ENCODE measurements at regions not wholly inside any gene's neighbourhood (a gene's known extent, or its start where the extent isn't known, plus 50 kb on each side); places are given as distances from the start of the nearest gene placed in this dataset.

DNA sequence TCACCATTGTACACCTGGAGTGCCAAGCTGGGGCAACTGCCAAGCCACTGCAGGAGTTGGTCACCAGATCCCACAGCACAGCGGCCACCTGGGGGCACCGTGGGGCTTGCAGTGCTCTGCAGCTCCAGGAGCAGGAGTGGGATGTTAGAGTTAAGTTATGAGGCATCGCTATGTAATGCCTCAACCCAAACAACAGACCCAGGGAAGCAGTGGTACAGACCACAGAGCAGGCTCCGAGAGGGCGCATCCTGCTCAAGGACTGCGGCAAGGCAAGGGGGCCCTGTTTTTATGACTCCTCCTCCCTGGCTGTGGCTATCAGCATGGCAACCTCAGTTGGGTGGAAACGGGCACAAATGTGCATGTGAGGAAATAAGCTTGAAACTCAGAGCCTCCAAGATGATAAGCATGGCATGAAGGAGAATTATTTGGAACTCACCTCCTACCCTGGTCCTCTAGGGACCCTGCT, 63.1 kb downstream of the ARL6IP4 start:
- Mint-ChIP-seq H3K4me1 (ENCODE audit: low read depth) (peaks cover 44% of the 10 kb centered on the region), H3K36me3 (ENCODE audit: low read depth) (no peaks in the 10 kb centered on the region), H3K4me3 (no peak overlapping the region), H3K27me3 (ENCODE audit: low read depth) (no peaks in the 10 kb centered on the region), H3K9me3 (no peaks in the 10 kb centered on the region), H3K27ac (peak overlapping the region; percentile 3)
- CTCF ChIA-PET = interaction anchor here (0.6 to 5.5 kb wide), 26 partner anchors 8 to 321 kb away, joined by 3 to 53 read pairs (median 3); partner anchors contain the start of genes MPHOSPH9, MTRFR and PITPNM2
- DNase-seq = peak; percentile 86
- intact Hi-C loops (cut with micrococcal nuclease) = loop anchor here (1.0 to 5.0 kb wide), 7 partner anchors 33 to 322 kb away; partner anchors contain the start of genes MPHOSPH9, MTRFR and PITPNM2

DNA sequence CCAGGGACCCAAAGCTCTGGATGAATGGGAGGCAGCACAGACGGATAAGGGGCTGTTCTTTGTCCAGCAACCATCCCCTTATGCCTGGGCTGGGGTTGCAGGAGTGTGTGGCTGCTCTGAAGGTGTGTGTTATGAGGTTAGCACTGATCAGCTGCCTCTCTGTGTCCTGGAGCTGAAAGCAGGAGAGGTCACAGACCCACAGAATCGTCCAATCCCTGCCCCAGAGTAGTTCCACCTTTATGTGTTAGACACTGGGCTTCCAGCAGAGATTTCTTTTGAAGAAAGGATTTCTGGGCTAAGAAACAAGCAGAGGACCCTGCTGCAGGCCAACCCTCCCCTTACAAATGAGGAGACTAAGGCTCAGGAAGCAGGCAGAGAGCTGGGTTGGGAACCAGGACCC, 62.4 kb downstream of the ARL6IP4 start:
- H3K4me1 Mint-ChIP-seq (ENCODE audit: low read depth) = peaks cover 38% of the 10 kb centered on the region
- intact Hi-C loops (cut with micrococcal nuclease) = loop anchor here (1.0 to 5.0 kb wide), 7 partner anchors 33 to 322 kb away; partner anchors contain the start of genes MPHOSPH9, MTRFR and PITPNM2
- H3K4me3 Mint-ChIP-seq = no peak overlapping the region
- CTCF ChIA-PET = interaction anchor here (0.7 to 5.5 kb wide), 18 partner anchors 10 to 322 kb away, joined by 3 to 53 read pairs (median 4); partner anchors contain the start of genes MPHOSPH9, MTRFR and PITPNM2
- no peaks in the 10 kb centered on the region for H3K9me3 Mint-ChIP-seq
- no peaks in the 10 kb centered on the region for H3K36me3 Mint-ChIP-seq (ENCODE audit: low read depth)
- H3K27me3 Mint-ChIP-seq (ENCODE audit: low read depth) = no peaks in the 10 kb centered on the region
- DNase-seq = no peak
- no peak overlapping the region for H3K27ac Mint-ChIP-seq

DNA sequence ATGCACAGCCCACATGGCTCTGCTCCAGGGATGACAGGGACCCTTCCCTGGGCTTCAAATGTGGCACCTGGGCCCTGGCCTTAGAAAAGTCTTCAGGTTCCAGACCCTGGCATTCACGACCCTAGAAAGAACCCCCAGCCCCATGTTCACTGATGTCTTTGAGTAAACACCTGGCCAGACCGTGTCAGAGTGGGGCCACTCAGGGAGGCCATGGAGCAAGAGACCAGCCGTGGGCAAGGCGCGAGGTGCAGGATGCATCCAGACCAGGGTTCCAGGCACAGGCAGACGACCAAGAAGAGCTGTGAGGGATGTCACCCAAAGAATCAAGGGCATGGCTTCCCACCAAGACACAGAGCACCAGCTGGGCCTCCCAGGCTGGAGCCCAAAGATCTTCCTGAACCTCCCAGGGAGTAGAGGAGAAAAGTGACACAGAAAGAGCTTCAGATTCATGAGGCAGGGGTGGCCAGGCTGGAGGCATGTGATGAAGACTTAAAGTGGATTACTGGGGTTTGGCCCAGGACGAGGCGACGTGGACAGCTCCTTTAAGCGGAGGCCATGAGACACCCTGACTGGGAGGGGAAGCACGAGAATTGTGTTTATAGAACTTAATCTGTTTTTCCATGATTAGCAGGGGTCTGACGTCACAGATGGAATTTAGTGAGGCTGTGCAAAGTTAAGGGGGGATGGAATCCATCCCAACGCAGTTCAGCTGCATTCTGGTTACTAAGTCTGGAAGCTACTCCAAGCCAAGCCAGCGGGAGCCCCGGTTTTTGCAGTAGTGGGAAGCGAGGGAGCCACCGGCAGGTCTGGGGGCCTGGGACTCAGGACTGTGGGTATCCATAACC, 61.6 kb downstream of the ARL6IP4 start:
- no peaks in the 10 kb centered on the region for H3K27me3 Mint-ChIP-seq (ENCODE audit: low read depth)
- H3K27ac Mint-ChIP-seq = no peak overlapping the region
- intact Hi-C loops (cut with micrococcal nuclease) = loop anchor here (2.0 to 5.0 kb wide), 2 partner anchors 90 to 191 kb away; partner anchors contain the start of genes MPHOSPH9 and MTRFR
- DNase-seq = no peak
- H3K4me3 Mint-ChIP-seq = no peak overlapping the region
- CTCF ChIA-PET = interaction anchor here (1.1 to 5.5 kb wide), 9 partner anchors 10 to 196 kb away, joined by 3 to 53 read pairs (median 4); partner anchors contain the start of gene PITPNM2
- H3K4me1 Mint-ChIP-seq (ENCODE audit: low read depth) = peaks cover 30% of the 10 kb centered on the region
- no peaks in the 10 kb centered on the region for H3K36me3 Mint-ChIP-seq (ENCODE audit: low read depth)
- H3K9me3 Mint-ChIP-seq = no peaks in the 10 kb centered on the region

DNA sequence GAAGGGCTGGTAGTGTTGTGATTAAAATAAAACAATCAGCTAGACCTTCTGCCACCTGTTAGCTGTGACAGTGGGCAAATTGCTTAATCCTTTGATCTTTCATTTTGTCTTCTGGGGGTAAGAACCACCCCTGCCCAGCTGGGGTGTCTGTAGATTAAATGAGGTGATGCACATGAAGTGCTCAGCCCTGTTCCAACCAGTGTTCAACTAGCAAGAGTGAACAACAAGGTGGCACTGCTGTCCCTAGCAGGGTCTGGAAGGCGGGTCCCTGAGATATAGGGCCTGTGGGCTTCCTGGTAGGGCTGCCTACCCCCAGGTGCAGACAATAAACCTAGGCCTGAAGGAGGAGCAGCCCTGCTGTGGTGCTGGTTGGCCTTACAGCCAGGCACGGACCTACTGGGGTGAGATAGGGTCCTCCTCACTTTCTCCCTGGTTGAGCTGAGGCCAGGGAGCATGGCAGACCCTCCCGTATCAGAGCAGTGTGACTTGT, 60.6 kb downstream of the ARL6IP4 start:
- Mint-ChIP-seq H3K4me3 (no peak overlapping the region), H3K27ac (no peak overlapping the region), H3K27me3 (ENCODE audit: low read depth) (no peaks in the 10 kb centered on the region), H3K36me3 (ENCODE audit: low read depth) (no peaks in the 10 kb centered on the region), H3K9me3 (no peaks in the 10 kb centered on the region), H3K4me1 (ENCODE audit: low read depth) (peaks cover 23% of the 10 kb centered on the region)
- intact Hi-C loops (cut with micrococcal nuclease) = loop anchor here (5.0 kb wide), 1 partner anchor 91 kb away; no protein-coding TSS in a partner anchor
- CTCF ChIA-PET = interaction anchor here (3.6 kb wide), 1 partner anchor 9 kb away, joined by 13 read pairs; no protein-coding TSS in a partner anchor
- no peak for DNase-seq

DNA sequence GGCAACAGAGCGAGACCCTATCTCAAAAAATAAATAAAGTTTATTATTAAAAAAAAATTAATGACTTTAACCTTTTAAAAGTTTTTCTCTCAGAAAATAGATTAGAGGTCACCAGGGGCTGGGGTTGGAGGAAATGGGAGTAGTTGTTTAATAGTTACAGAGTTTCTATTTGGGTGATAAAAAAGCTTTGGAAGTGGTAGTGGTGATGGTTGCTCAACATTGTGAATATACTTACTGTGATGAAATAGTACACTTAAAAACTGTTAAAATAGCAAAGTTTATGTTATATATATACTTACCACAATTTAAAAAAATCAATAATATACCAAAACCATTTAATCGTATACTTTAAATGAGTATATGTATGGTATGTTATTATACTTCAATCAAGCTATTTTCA, 59.6 kb downstream of the ARL6IP4 start:
- Mint-ChIP-seq H3K4me3 (no peak overlapping the region), H3K36me3 (ENCODE audit: low read depth) (no peaks in the 10 kb centered on the region), H3K27me3 (ENCODE audit: low read depth) (no peaks in the 10 kb centered on the region), H3K27ac (no peak overlapping the region), H3K4me1 (ENCODE audit: low read depth) (peaks cover 21% of the 10 kb centered on the region), H3K9me3 (no peaks in the 10 kb centered on the region)
- intact Hi-C loops (cut with micrococcal nuclease) = loop anchor here (5.0 kb wide), 1 partner anchor 92 kb away; no protein-coding TSS in a partner anchor
- CTCF ChIA-PET = interaction anchor here (0.6 to 0.7 kb wide), 2 partner anchors 22 to 204 kb away, joined by 3 read pairs; no protein-coding TSS in a partner anchor
- DNase-seq = no peak

DNA sequence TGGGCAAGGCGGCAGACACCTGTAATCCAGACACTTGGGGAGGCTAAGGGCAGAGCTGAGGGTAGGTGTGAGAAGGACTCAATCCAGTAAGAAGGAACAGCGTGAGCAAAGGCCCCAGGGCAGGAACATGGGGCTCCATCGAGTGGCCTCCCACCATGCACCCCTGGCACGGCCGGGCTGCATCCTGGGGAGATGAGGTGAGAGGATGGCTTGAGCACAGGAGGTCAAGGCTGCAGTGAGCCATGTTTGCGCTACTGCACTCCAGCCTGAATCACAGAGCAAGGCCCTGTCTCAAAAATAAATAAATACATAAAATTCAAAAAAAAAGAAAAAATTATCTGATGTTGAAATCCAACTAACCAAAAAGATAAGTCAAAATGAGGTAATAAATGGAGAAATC, 58.5 kb downstream of the ARL6IP4 start:
- peaks cover 22% of the 10 kb centered on the region for H3K4me1 Mint-ChIP-seq (ENCODE audit: low read depth)

DNA sequence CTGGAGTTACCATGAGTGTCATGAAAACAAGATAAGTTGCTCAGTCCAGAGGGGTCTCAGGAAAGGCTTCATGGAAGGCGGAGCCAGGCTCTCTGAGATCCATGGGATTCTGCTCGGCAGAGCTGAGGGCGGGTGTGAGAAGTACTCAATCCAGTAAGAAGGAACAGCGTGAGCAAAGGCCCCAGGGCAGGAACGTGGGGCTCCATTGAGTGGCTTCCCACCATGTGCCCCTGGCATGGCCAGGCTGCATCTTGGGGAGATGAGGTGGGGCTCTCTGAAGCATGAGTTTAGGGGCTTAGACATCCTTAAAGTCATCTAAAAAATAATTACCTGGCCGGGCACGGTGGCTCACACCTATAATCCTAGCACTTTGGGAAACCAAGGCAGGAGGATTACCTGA, 58.0 kb downstream of the ARL6IP4 start:
- Mint-ChIP-seq H3K36me3 (ENCODE audit: low read depth) (peaks cover 3% of the 10 kb centered on the region), H3K9me3 (no peaks in the 10 kb centered on the region), H3K27ac (no peak overlapping the region), H3K27me3 (ENCODE audit: low read depth) (no peaks in the 10 kb centered on the region), H3K4me3 (no peak overlapping the region), H3K4me1 (ENCODE audit: low read depth) (peaks cover 22% of the 10 kb centered on the region)
- DNase-seq = no peak
- CTCF ChIA-PET = interaction anchor here (0.6 kb wide), 1 partner anchor 190 kb away, joined by 5 read pairs; no protein-coding TSS in a partner anchor
- intact Hi-C loops (cut with micrococcal nuclease) = no loop called here

More for the DNA sequence above, 58.5 kb downstream of the ARL6IP4 start:
- H3K9me3 Mint-ChIP-seq = no peaks in the 10 kb centered on the region
- no peak for DNase-seq
- no peaks in the 10 kb centered on the region for H3K36me3 Mint-ChIP-seq (ENCODE audit: low read depth)
- intact Hi-C loops (cut with micrococcal nuclease) = no loop called here
- no peak overlapping the region for H3K4me3 Mint-ChIP-seq
- H3K27ac Mint-ChIP-seq = no peak overlapping the region
- CTCF ChIA-PET = no interaction called here
- no peaks in the 10 kb centered on the region for H3K27me3 Mint-ChIP-seq (ENCODE audit: low read depth)

DNA sequence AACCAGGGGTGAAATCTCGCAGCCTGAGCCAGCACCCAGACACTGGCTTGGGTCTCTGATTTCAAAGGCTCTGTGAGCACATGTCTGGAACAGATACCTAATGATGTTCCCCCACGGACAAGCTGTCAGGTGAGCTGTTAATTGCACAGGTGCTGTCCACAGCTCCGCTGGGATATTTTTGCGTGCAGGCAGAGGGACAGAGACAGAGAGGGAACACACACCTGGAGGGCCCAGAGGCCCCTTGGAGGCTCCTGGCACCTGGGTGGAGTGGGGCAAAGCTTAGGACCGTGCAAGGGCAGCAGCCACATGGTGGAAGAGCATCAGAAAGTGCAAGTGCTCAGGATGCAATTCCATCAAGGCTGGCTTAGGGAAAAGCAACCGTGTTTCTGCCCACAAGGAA, 57.3 kb downstream of the ARL6IP4 start:
- Mint-ChIP-seq H3K4me3 (no peak overlapping the region), H3K4me1 (ENCODE audit: low read depth) (peaks cover 20% of the 10 kb centered on the region), H3K27me3 (ENCODE audit: low read depth) (no peaks in the 10 kb centered on the region), H3K27ac (no peak overlapping the region), H3K9me3 (no peaks in the 10 kb centered on the region), H3K36me3 (ENCODE audit: low read depth) (peaks cover 4% of the 10 kb centered on the region)
- intact Hi-C loops (cut with micrococcal nuclease) = no loop called here
- CTCF ChIA-PET = no interaction called here
- no peak for DNase-seq

DNA sequence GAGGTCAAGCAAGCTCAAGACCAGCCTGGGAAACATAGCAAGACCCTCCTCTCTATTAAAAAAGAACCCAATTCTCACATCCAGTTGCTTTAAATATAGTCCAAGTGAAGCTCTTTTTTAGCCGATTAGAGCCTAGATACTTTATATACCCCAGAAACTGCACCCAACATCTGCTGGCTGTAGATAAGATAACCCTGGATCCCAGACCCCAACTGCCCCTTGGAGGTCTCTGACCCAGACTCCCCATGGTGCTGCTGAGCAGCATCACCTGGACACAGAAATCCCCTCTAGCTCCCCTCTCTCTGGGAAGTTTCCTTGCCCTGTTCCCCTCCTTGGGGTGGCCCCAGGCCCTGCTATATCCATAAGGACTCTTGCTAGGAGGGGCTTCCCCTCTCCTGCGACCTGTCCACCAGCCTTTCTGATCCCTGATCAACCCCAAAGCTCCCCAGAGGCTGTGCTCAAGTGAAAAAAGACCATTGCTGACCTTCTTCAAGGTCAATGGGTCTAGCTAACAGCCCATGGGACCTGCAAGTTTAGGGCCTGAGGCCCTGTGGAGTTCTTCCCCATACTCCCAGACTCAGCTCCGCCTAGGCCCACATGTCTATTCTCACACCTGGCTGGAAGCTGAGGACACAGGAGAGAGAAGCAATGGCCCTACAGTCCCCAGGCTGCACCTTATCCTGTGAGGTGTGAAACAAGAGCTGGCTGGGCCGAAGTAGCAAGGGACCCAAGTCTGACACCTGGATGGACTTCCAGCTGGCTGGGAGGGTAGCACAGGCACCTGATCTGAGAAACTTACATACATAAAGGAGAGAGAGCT, 56.2 kb downstream of the ARL6IP4 start:
- peaks cover 5% of the 10 kb centered on the region for H3K36me3 Mint-ChIP-seq (ENCODE audit: low read depth)
- CTCF ChIA-PET = interaction anchor here (1.2 kb wide), 1 partner anchor 197 kb away, joined by 3 read pairs; the partner anchor contains the start of genes MPHOSPH9 and MTRFR
- DNase-seq = no peak
- H3K4me1 Mint-ChIP-seq (ENCODE audit: low read depth) = peaks cover 20% of the 10 kb centered on the region
- intact Hi-C loops (cut with micrococcal nuclease) = no loop called here
- no peak overlapping the region for H3K27ac Mint-ChIP-seq
- no peaks in the 10 kb centered on the region for H3K9me3 Mint-ChIP-seq
- H3K27me3 Mint-ChIP-seq (ENCODE audit: low read depth) = no peaks in the 10 kb centered on the region
- H3K4me3 Mint-ChIP-seq = no peak overlapping the region

DNA sequence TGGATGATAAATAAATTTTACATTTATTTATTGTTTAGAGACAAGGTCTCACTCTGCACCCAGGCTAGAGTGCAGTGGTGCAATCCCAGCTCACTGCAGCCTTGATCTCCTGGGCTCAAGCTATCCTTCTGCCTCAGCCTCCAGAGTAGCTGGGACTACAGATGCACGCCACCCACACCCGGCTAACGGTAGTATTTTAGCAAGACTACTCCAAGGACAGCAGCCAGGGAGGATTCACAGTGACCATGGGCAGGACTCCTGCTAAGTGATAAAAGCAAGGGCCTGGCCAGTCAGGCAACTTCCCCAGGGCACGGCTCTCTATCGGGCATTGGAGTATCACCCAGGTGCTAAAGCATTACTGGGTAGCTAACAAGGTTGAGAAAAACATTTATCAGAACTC, 55.4 kb downstream of the ARL6IP4 start:
- H3K9me3 Mint-ChIP-seq = no peaks in the 10 kb centered on the region
- H3K4me1 Mint-ChIP-seq (ENCODE audit: low read depth) = peaks cover 20% of the 10 kb centered on the region
- no peaks in the 10 kb centered on the region for H3K27me3 Mint-ChIP-seq (ENCODE audit: low read depth)
- peaks cover 5% of the 10 kb centered on the region for H3K36me3 Mint-ChIP-seq (ENCODE audit: low read depth)
- intact Hi-C loops (cut with micrococcal nuclease) = loop anchor here (1.0 kb wide), 1 partner anchor 12 kb away; no protein-coding TSS in a partner anchor
- no peak overlapping the region for H3K27ac Mint-ChIP-seq
- CTCF ChIA-PET = interaction anchor here (0.9 to 1.2 kb wide), 2 partner anchors 8 to 198 kb away, joined by 3 read pairs; partner anchors contain the start of genes MPHOSPH9 and MTRFR
- no peak overlapping the region for H3K4me3 Mint-ChIP-seq
- no peak for DNase-seq

DNA sequence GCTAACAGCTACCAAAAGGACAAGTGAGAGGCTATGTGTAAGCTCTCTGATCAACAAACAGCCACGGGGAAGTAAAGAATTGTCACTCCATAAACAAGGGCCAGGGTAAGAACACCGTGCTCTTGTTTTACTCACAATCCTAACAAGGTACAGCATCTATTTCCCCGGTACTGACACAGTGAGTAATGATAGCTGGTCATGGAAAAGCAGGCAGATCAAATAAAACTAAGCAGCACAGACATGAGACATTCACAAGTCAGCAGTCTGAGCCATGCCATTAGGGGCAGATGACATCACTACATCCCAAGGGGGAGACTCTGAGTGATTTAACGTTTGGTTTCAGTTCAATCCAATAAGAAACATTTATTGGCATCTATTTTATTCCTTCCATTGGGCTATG, 54.4 kb downstream of the ARL6IP4 start:
- no peak overlapping the region for H3K4me3 Mint-ChIP-seq
- H3K9me3 Mint-ChIP-seq = no peaks in the 10 kb centered on the region
- DNase-seq = peak; percentile 47
- CTCF ChIA-PET = interaction anchor here (0.9 to 1.0 kb wide), 2 partner anchors 9 to 331 kb away, joined by 3 to 4 read pairs; no protein-coding TSS in a partner anchor
- H3K27me3 Mint-ChIP-seq (ENCODE audit: low read depth) = no peaks in the 10 kb centered on the region
- no peak overlapping the region for H3K27ac Mint-ChIP-seq
- intact Hi-C loops (cut with micrococcal nuclease) = loop anchor here (1.0 kb wide), 1 partner anchor 11 kb away; no protein-coding TSS in a partner anchor
- peaks cover 5% of the 10 kb centered on the region for H3K36me3 Mint-ChIP-seq (ENCODE audit: low read depth)
- peaks cover 20% of the 10 kb centered on the region for H3K4me1 Mint-ChIP-seq (ENCODE audit: low read depth)
